ENCODE measurements at regions not wholly inside any gene's neighbourhood (a gene's known extent, or its start where the extent isn't known, plus 50 kb on each side); places are given as distances from the start of the nearest gene placed in this dataset.

DNA sequence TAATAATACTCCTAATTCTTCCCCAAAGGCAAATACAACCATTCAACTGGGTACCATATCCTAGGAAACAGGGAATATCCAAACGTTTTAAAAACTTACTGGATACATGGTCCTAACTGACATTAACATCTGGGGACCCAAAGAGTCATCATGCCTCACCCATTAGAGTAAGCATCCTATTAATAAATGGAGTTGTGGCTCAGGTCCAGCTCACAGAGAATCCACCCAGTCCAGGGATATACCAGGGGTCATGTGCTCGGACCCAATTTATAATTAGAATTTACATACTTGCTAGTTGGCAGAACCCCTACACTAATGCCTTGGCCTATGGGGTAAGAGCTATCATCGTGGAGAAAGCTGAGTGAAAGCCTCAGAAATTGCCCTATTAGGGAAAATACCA is 670.0 kb downstream of the XPNPEP1 start:
- TF ChIP-seq EGR1 (IDR thresholded peaks at IDR 0.05), result no peak
- no peak for TF ChIP-seq YY1 (IDR thresholded peaks at IDR 0.05; ENCODE audit: low read depth)
- TF ChIP-seq TEAD4 (IDR thresholded peaks at IDR 0.05), result no peak
- TF ChIP-seq NFIC (IDR thresholded peaks at IDR 0.05), result no peak
- TF ChIP-seq EP300 (IDR thresholded peaks at IDR 0.05; ENCODE audit: borderline replicate concordance), result no peak
- TF ChIP-seq CEBPB (IDR thresholded peaks at IDR 0.05), result no peak
- TF ChIP-seq FOXM1 (IDR thresholded peaks at IDR 0.05; ENCODE audit: borderline replicate concordance, low read depth), result no peak
- no peak for TF ChIP-seq TAF1 (IDR thresholded peaks at IDR 0.05; ENCODE audit: low read depth)
- TF ChIP-seq RAD21 (IDR thresholded peaks at IDR 0.05; ENCODE audit: low read depth), result no peak
- TF ChIP-seq, protein P1, sequence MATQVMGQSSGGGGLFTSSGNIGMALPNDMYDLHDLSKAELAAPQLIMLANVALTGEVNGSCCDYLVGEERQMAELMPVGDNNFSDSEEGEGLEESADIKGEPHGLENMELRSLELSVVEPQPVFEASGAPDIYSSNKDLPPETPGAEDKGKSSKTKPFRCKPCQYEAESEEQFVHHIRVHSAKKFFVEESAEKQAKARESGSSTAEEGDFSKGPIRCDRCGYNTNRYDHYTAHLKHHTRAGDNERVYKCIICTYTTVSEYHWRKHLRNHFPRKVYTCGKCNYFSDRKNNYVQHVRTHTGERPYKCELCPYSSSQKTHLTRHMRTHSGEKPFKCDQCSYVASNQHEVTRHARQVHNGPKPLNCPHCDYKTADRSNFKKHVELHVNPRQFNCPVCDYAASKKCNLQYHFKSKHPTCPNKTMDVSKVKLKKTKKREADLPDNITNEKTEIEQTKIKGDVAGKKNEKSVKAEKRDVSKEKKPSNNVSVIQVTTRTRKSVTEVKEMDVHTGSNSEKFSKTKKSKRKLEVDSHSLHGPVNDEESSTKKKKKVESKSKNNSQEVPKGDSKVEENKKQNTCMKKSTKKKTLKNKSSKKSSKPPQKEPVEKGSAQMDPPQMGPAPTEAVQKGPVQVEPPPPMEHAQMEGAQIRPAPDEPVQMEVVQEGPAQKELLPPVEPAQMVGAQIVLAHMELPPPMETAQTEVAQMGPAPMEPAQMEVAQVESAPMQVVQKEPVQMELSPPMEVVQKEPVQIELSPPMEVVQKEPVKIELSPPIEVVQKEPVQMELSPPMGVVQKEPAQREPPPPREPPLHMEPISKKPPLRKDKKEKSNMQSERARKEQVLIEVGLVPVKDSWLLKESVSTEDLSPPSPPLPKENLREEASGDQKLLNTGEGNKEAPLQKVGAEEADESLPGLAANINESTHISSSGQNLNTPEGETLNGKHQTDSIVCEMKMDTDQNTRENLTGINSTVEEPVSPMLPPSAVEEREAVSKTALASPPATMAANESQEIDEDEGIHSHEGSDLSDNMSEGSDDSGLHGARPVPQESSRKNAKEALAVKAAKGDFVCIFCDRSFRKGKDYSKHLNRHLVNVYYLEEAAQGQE (IDR thresholded peaks at IDR 0.05; ENCODE audit: low read depth), result no peak
- TF ChIP-seq, protein P2, sequence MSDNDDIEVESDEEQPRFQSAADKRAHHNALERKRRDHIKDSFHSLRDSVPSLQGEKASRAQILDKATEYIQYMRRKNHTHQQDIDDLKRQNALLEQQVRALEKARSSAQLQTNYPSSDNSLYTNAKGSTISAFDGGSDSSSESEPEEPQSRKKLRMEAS (IDR thresholded peaks at IDR 0.05), result no peak
- TF ChIP-seq, protein P3, sequence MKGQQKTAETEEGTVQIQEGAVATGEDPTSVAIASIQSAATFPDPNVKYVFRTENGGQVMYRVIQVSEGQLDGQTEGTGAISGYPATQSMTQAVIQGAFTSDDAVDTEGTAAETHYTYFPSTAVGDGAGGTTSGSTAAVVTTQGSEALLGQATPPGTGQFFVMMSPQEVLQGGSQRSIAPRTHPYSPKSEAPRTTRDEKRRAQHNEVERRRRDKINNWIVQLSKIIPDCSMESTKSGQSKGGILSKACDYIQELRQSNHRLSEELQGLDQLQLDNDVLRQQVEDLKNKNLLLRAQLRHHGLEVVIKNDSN (IDR thresholded peaks at IDR 0.05), result no peak
- TF ChIP-seq ZBTB7A (IDR thresholded peaks at IDR 0.05; ENCODE audit: low read depth), result no peak
- no peak for TF ChIP-seq TCF12 (IDR thresholded peaks at IDR 0.05; ENCODE audit: low read depth)
- no peak for TF ChIP-seq CREB1 (IDR thresholded peaks at IDR 0.05; ENCODE audit: low read depth)

DNA sequence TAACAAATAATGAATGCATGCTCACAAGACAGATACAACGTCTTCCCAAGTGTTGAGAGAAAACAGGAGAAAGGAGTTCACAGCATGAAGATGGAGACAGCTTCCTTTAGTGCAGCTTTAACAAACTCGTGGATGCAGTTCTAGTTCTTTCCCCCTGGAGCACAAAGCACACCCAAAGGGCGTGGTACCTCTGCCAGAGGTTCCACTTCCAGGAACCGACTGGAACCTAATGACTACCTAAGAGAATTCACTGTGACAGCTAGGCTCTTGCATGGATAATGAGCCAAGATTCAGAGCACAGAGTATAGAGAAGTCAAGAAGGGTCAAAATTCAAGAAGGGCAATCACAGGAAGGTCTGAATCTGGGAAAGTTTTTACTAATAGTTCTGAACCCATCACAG is 673.2 kb downstream of the XPNPEP1 start:
- TF ChIP-seq EP300 (IDR thresholded peaks at IDR 0.05; ENCODE audit: borderline replicate concordance), result no peak
- no peak for TF ChIP-seq ZBTB7A (IDR thresholded peaks at IDR 0.05; ENCODE audit: low read depth)
- TF ChIP-seq CEBPB (IDR thresholded peaks at IDR 0.05), result no peak
- TF ChIP-seq, protein P2 (IDR thresholded peaks at IDR 0.05), result no peak
- no peak for TF ChIP-seq RAD21 (IDR thresholded peaks at IDR 0.05; ENCODE audit: low read depth)
- TF ChIP-seq TCF12 (IDR thresholded peaks at IDR 0.05; ENCODE audit: low read depth), result no peak
- TF ChIP-seq NFIC (IDR thresholded peaks at IDR 0.05), result no peak
- TF ChIP-seq TEAD4 (IDR thresholded peaks at IDR 0.05), result no peak
- no peak for TF ChIP-seq EGR1 (IDR thresholded peaks at IDR 0.05)
- no peak for TF ChIP-seq YY1 (IDR thresholded peaks at IDR 0.05; ENCODE audit: low read depth)
- TF ChIP-seq TAF1 (IDR thresholded peaks at IDR 0.05; ENCODE audit: low read depth), result no peak
- TF ChIP-seq, protein P1 (IDR thresholded peaks at IDR 0.05; ENCODE audit: low read depth), result no peak
- TF ChIP-seq FOXM1 (IDR thresholded peaks at IDR 0.05; ENCODE audit: borderline replicate concordance, low read depth), result no peak
- TF ChIP-seq, protein P3 (IDR thresholded peaks at IDR 0.05), result no peak
- TF ChIP-seq CREB1 (IDR thresholded peaks at IDR 0.05; ENCODE audit: low read depth), result no peak

DNA sequence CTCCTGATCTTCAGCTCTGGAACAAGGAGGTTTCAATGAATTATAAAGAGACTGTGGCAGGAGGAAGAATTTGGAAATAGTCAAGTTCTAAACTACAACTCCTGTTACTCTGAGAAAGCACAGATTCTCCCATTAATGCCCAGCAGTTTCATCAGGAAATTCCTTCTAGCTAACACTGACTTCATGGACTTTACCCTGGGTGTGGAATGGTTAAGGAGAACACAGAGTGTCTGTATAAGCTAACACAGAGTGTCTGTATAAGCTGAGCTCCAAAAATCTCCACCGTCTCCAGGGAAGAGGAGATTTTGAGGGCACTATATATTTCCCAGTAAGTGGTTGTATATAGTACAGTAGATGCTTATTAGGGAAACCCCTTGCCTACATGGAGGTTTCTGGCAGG is 675.5 kb downstream of the XPNPEP1 start:
- TF ChIP-seq, protein P2 (IDR thresholded peaks at IDR 0.05), result no peak
- TF ChIP-seq RAD21 (IDR thresholded peaks at IDR 0.05; ENCODE audit: low read depth), result no peak
- no peak for TF ChIP-seq TAF1 (IDR thresholded peaks at IDR 0.05; ENCODE audit: low read depth)
- TF ChIP-seq CEBPB (IDR thresholded peaks at IDR 0.05), result no peak
- TF ChIP-seq, protein P3 (IDR thresholded peaks at IDR 0.05), result no peak
- no peak for TF ChIP-seq YY1 (IDR thresholded peaks at IDR 0.05; ENCODE audit: low read depth)
- TF ChIP-seq EP300 (IDR thresholded peaks at IDR 0.05; ENCODE audit: borderline replicate concordance), result no peak
- TF ChIP-seq TEAD4 (IDR thresholded peaks at IDR 0.05), result no peak
- TF ChIP-seq NFIC (IDR thresholded peaks at IDR 0.05), result no peak
- no peak for TF ChIP-seq TCF12 (IDR thresholded peaks at IDR 0.05; ENCODE audit: low read depth)
- no peak for TF ChIP-seq CREB1 (IDR thresholded peaks at IDR 0.05; ENCODE audit: low read depth)

DNA sequence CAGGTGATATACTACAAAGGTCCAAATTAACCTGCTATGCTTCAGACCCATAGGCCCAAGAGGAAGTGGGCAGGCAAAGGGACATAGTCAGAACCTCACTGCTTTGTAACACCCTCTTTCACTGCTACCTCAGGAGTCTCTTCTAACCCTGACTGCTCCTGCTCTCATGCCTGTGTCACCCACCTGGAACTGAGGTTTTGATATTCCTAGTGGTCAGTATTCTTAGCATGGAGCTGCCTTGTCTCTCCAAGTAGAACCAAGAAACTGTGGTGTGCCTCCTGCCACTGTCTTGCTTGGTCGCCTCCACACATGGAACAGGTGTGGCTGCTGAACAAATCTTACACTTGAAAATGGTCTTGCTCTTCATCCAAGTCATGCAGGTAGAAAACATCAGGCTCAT is 677.5 kb downstream of the XPNPEP1 start:
- TF ChIP-seq RAD21 (IDR thresholded peaks at IDR 0.05; ENCODE audit: low read depth) (no peak), TEAD4 (IDR thresholded peaks at IDR 0.05) (no peak), TAF1 (IDR thresholded peaks at IDR 0.05; ENCODE audit: low read depth) (no peak), CREB1 (IDR thresholded peaks at IDR 0.05; ENCODE audit: low read depth) (no peak), FOXM1 (IDR thresholded peaks at IDR 0.05; ENCODE audit: borderline replicate concordance, low read depth) (no peak), EGR1 (IDR thresholded peaks at IDR 0.05) (no peak), YY1 (IDR thresholded peaks at IDR 0.05; ENCODE audit: low read depth) (no peak), CEBPB (IDR thresholded peaks at IDR 0.05) (no peak), EP300 (IDR thresholded peaks at IDR 0.05; ENCODE audit: borderline replicate concordance) (no peak), NFIC (IDR thresholded peaks at IDR 0.05) (no peak), ZBTB7A (IDR thresholded peaks at IDR 0.05; ENCODE audit: low read depth) (no peak), TCF12 (IDR thresholded peaks at IDR 0.05; ENCODE audit: low read depth) (no peak)
- TF ChIP-seq, protein P3 (IDR thresholded peaks at IDR 0.05), result no peak
- TF ChIP-seq, protein P2 (IDR thresholded peaks at IDR 0.05), result no peak
- TF ChIP-seq, protein P1 (IDR thresholded peaks at IDR 0.05; ENCODE audit: low read depth), result no peak

All from Ishikawa (cell line).